Mesothelial cell of epicardium (in vitro differentiated cells): ENCODE measurements at regions not wholly inside any gene's neighbourhood (a gene's known extent, or its start where the extent isn't known, plus 50 kb on each side); places are given as distances from the start of the nearest gene placed in this dataset.

Experiments
- DNase-seq, 2 experiments: peaks; one replicate each; pipeline ENCODE4 v3.0.0; 2021; ENCODE audit warnings: low spot score in 2 of 2; ENCODE audit not compliant: unreplicated experiment in 2 of 2
- H3K27ac Mint-ChIP-seq: 2 replicates; pipeline ENCODE4 v1.8.0; 2021; ENCODE audit warnings: mixed read lengths
- H3K27me3 Mint-ChIP-seq: 2 replicates; pipeline ENCODE4 v1.8.0; 2021; ENCODE audit warnings: low read depth, mixed read lengths
- H3K36me3 Mint-ChIP-seq: 2 replicates; pipeline ENCODE4 v1.8.0; 2021; ENCODE audit warnings: mixed read lengths
- H3K4me1 Mint-ChIP-seq: 2 replicates; pipeline ENCODE4 v1.8.0; 2021; ENCODE audit warnings: mixed read lengths
- H3K4me3 Mint-ChIP-seq: 2 replicates; pipeline ENCODE4 v1.8.0; 2021; ENCODE audit warnings: mild to moderate bottlenecking, moderate library complexity, mixed read lengths
- H3K9me3 Mint-ChIP-seq: 2 replicates; pipeline ENCODE4 v1.8.0; 2021; ENCODE audit warnings: mixed read lengths
- CTCF ChIP-seq: fragments of 200-600 bp; sonication (generic); IDR thresholded peaks from one replicate; pipeline ENCODE4 v1.5.0; 2021; ENCODE audit warnings: antibody characterized with exemption; ENCODE audit not compliant: unreplicated experiment

- Mint-ChIP-seq H3K27ac (no peak overlapping the region), H3K4me3 (no peak overlapping the region), H3K36me3 (no peaks in the 10 kb centered on the region)
Observed at GRCh38 chr3:188097791-188098190, 56.2 kb upstream of the LPP start.

GRCh38 chr3:188099907-188100306 lies 54.0 kb upstream of the LPP start:
- Mint-ChIP-seq H3K9me3 (peaks cover 3% of the 10 kb centered on the region), H3K4me1 (no peaks in the 10 kb centered on the region), H3K4me3 (no peak overlapping the region), H3K27ac (no peak overlapping the region), H3K27me3 (peaks cover 2% of the 10 kb centered on the region), H3K36me3 (no peaks in the 10 kb centered on the region)
- TF ChIP-seq CTCF, result no peak
- DNase-seq, result no peak

More at GRCh38 chr3:188097791-188098190, 56.2 kb upstream of the LPP start:
- DNase-seq, result no peak
- Mint-ChIP-seq H3K9me3 (peaks cover 3% of the 10 kb centered on the region), H3K27me3 (peaks cover 2% of the 10 kb centered on the region), H3K4me1 (no peaks in the 10 kb centered on the region)
- TF ChIP-seq CTCF, result no peak

GRCh38 chr3:188102861-188103547 lies 51.0 kb upstream of the LPP start:
- H3K4me3 Mint-ChIP-seq, result no peak overlapping the region
- TF ChIP-seq CTCF, result no peak
- H3K4me1 Mint-ChIP-seq, result no peaks in the 10 kb centered on the region
- H3K36me3 Mint-ChIP-seq, result no peaks in the 10 kb centered on the region
- peaks cover 11% of the 10 kb centered on the region for H3K27me3 Mint-ChIP-seq
- no peak for DNase-seq
- no peak overlapping the region for H3K27ac Mint-ChIP-seq
- peaks cover 3% of the 10 kb centered on the region for H3K9me3 Mint-ChIP-seq

- no peak for DNase-seq
- Mint-ChIP-seq H3K36me3 (no peaks in the 10 kb centered on the region), H3K27ac (no peak overlapping the region), H3K9me3 (peaks cover 3% of the 10 kb centered on the region), H3K4me1 (no peaks in the 10 kb centered on the region), H3K27me3 (peaks cover 13% of the 10 kb centered on the region), H3K4me3 (no peak overlapping the region)
- TF ChIP-seq CTCF, result no peak
Observed at GRCh38 chr3:188104050-188104449, 49.9 kb upstream of the LPP start.
